GM18520 (cell line): ENCODE measurements at regions not wholly inside any gene's neighbourhood (a gene's known extent, or its start where the extent isn't known, plus 50 kb on each side); places are given as distances from the start of the nearest gene placed in this dataset.

Source experiments
- ATAC-seq: cut with Tn5 transposase; IDR thresholded peaks from one replicate; pipeline ENCODE4 v1.9.1; 2021; ENCODE audit not compliant: unreplicated experiment

- ATAC-seq, result no peak
Observed at GRCh38 chr14:42095155-42095554, 488.5 kb downstream of the LRFN5 start.

- ATAC-seq, result no peak
Observed at GRCh38 chr14:42090122-42090521, 483.4 kb downstream of the LRFN5 start.

GRCh38 chr14:42079911-42080310 is 473.2 kb downstream of the LRFN5 start:
- ATAC-seq, result no peak

DNA sequence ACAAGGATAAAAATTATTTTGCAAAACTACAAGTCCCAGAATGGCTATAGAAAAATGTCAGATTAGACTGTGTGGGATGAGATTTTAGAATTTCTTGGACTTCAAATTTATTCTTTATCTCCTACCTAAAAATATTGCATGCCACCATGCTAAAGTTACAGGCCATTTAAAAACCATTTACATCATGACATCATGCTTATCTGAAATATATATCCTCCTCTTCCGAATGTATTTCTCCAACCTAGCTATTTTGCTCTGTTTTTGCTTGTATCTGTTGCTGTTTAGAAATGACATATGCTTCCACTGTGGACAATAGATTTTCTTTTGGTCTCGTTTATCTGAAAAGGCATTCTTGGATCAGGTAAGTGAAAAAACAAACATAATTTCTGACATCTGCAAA is 471.7 kb downstream of the LRFN5 start:
- ATAC-seq, result no peak

- no peak for ATAC-seq
Observed at GRCh38 chr14:42070031-42070430, 463.4 kb downstream of the LRFN5 start.

GRCh38 chr14:42057111-42057510 is 450.4 kb downstream of the LRFN5 start:
- no peak for ATAC-seq

GRCh38 chr14:42047421-42048055 is 440.9 kb downstream of the LRFN5 start:
- no peak for ATAC-seq

DNA sequence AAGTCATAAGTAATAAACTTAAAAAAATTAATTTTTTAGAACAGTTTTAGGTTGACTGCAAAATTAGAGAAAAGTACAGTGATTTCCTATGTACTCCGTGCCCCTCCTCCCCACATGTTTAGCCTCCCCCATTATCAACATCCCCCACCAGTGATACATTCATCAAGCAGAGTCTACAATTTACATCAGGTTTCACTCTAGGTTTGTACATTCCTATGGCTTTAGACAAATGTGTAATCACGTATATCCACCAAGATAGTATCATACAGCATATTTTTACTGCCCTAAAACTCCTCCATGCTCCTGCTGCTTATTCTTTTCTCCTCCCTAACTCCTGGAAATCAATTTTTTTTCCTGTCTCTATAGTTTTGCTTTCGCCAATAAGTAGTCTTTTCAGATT is 438.7 kb downstream of the LRFN5 start:
- no peak for ATAC-seq

- no peak for ATAC-seq
Observed at GRCh38 chr14:42028607-42029006, 421.9 kb downstream of the LRFN5 start.

GRCh38 chr14:42027271-42027670 is 420.6 kb downstream of the LRFN5 start:
- no peak for ATAC-seq

- no peak for ATAC-seq
Observed at GRCh38 chr14:42023452-42023851, 416.8 kb downstream of the LRFN5 start.

GRCh38 chr14:42014301-42014700 is 407.6 kb downstream of the LRFN5 start:
- no peak for ATAC-seq

GRCh38 chr14:42013559-42013958 is 406.9 kb downstream of the LRFN5 start:
- no peak for ATAC-seq

DNA sequence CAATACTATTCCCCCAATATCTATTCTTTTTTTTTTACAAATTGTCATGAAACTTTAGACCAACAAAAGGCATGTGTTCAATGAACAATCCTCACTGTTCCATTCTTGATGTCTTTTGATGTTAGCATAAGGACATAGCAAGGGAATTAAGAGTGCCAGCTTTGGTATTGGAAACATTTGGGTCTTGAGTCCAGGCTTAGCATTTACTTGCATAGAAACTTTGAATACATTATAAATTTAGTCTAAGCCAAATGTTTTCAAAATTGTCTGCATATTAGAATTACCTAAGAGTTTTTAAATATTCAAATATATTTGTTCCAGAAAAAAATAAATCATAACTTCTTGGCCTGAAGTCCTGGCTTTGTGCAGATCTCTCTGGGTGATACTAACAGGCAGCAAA is 406.5 kb downstream of the LRFN5 start:
- no peak for ATAC-seq

DNA sequence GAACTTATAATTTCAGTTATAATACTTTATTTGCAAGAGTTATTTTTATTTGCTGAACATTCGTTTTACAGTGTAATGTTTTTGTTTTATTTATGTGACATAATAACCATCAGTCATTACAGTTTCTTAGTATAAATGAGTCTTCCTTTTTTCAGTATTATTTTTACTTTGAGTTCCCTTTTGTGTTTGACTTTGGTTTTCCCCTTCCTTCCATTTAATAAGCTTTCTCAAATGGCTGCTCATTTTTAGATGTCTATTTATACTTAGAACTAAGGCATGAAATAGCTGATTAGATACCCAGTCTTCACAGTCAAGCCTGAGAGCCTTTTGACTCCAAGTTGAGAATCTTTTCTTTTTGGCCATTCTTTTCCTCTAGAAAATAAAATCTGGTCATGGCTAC is 404.5 kb downstream of the LRFN5 start:
- ATAC-seq, result no peak

DNA sequence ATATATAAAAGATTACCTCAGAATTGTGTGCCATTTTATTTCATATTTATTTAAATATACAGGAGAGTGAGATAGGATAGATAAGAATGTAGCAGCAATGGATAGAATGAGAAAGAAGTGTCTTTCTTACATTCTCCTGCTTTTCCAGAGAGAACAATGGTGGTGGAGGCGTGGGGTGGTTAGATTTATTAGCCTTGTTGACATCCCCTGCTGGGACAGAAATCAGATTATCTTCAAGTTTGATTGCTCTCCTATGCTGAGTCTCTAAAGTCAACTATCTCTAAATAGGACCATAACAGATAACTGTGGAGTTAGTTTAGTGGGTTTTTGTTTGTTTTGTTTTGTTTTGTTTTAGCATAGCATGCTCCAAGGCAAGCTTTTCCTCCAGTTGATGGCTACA is 397.6 kb downstream of the LRFN5 start:
- no peak for ATAC-seq

DNA sequence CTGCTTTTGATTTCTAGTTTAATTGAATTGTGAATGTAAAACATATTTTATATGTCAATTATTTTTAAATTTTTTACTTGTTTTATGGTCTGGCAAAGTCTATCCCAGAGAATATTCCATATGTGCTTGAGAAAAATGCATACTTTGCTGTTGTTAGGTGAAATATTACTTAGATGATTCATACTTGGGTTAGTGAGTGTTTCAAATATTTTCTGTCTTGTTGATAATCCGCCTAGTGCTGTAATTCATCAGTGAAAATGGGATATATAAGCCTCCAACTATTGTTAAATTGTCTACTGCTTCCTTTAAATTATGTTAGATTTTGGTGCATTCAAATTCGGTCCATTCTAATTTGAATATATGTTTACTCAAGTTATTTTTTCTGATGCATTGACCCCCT is 395.5 kb downstream of the LRFN5 start:
- no peak for ATAC-seq

- no peak for ATAC-seq
Observed at GRCh38 chr14:42001431-42001830, 394.8 kb downstream of the LRFN5 start.

DNA sequence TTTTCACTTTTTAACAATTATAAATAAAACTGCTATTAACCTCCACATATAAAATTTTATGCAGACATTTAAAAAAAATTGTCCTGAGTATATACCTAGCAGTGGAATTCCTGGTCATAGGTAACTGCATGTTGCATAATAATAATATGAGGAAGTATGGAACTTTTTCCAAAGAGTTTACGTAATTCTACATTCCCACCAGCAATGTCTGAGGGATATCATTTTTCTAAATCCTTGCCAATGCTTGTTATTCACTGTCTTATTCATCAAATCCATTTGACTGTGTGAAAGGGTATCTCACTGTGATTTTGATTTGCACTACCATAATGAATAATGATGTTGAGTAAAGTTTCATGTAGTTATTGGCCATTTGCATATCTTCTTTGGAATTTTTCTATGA is 393.8 kb downstream of the LRFN5 start:
- ATAC-seq, result no peak

- ATAC-seq, result no peak
Observed at GRCh38 chr14:41993687-41994086, 387.0 kb downstream of the LRFN5 start.

DNA sequence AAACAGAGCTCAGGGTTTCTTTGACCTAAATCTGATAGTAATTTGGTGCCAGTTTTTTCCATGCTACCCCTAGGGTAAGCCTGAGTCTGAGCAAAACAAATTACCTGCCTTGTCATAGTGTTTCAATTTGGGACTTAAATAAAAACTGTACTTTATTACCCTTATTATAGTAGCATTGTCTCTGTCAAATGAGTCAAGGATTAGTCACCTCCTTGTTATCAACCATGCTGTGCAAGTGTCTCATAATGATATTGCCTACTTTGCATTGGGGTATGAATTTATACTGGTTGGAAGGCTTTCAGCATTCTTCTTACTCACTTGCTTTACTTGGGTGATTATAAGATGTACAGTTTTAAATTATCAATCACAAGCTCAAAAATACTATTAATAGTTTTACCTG is 380.0 kb downstream of the LRFN5 start:
- no peak for ATAC-seq

GRCh38 chr14:41986083-41986645 is 379.5 kb downstream of the LRFN5 start:
- ATAC-seq, result no peak

DNA sequence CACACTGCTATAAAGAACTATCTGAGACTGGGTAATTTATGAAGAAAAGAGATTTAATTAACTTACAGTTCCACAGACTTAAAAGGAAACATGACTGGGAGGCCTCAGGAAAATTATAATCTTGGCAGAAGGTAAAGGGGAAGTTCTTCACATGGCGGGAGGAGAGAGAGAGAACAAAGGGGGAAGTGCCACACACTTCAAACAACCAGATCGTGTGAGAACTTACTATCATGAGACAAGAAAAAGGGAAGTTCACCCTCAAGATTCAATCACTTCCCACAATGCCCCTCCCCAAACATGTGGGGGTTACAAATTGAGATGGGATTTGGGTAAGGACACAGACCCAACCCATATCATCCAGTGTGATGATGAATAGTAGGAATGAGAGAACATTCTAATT is 366.5 kb downstream of the LRFN5 start:
- ATAC-seq, result no peak
